WERI-Rb-1 (cell line): ENCODE measurements at regions not wholly inside any gene's neighbourhood (a gene's known extent, or its start where the extent isn't known, plus 50 kb on each side); places are given as distances from the start of the nearest gene placed in this dataset.

Source experiments
- DNase-seq: peaks from one replicate; pipeline ENCODE4 v3.0.0-alpha.2; 2020
- H3K27ac ChIP-seq: fragments of 250-450 bp; sonication (Bioruptor Pico); 2 replicates; pipeline ENCODE4 v1.5.1; 2020; ENCODE audit warnings: mild to moderate bottlenecking, moderate library complexity
- H3K27me3 ChIP-seq: fragments of 250-450 bp; sonication (Bioruptor Pico); 2 replicates; pipeline ENCODE4 v1.5.1; 2021; ENCODE audit warnings: mild to moderate bottlenecking, low read depth, moderate library complexity; ENCODE audit not compliant: insufficient read depth, severe bottlenecking
- H3K36me3 ChIP-seq: fragments of 250-450 bp; sonication (Bioruptor Pico); 2 replicates; pipeline ENCODE4 v1.5.1; 2020; ENCODE audit warnings: mild to moderate bottlenecking, moderate library complexity
- H3K4me3 ChIP-seq: 2 replicates; pipeline ENCODE4 v1.5.1; 2011; ENCODE audit warnings: low read depth, mild to moderate bottlenecking, control low read depth, low read length
- H3K9me3 ChIP-seq: fragments of 250-450 bp; sonication (Bioruptor Pico); 2 replicates; pipeline ENCODE4 v1.5.1; 2021; ENCODE audit warnings: mild to moderate bottlenecking, moderate library complexity; ENCODE audit not compliant: severe bottlenecking
- TF ChIP-seq, protein P1 (sequence below): IDR thresholded peaks from 2 replicates; pipeline ENCODE4 v1.5.1; 2011; ENCODE audit warnings: low read depth, mild to moderate bottlenecking, control low read depth, inconsistent platforms, low read length

DNA sequence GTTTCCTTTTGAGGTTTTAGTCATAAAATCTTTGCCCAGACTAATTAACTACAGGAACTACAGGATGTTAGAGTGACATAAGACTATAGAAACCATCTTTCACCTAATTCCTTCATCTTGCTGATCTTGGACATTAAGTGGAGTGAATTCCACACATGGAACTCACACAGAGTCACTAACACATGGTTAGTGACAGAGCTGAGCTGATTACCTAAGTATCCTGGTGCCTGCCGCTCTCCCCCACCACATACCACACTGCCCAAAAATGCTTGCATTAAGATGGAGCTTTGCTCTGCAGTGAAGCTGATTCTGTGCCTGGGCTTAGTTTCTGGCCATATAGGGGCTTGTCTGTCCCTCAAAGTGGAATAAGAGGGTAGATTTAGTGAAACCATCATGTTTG is 332.9 kb upstream of the NT5C1B start:
- TF ChIP-seq, protein P1, sequence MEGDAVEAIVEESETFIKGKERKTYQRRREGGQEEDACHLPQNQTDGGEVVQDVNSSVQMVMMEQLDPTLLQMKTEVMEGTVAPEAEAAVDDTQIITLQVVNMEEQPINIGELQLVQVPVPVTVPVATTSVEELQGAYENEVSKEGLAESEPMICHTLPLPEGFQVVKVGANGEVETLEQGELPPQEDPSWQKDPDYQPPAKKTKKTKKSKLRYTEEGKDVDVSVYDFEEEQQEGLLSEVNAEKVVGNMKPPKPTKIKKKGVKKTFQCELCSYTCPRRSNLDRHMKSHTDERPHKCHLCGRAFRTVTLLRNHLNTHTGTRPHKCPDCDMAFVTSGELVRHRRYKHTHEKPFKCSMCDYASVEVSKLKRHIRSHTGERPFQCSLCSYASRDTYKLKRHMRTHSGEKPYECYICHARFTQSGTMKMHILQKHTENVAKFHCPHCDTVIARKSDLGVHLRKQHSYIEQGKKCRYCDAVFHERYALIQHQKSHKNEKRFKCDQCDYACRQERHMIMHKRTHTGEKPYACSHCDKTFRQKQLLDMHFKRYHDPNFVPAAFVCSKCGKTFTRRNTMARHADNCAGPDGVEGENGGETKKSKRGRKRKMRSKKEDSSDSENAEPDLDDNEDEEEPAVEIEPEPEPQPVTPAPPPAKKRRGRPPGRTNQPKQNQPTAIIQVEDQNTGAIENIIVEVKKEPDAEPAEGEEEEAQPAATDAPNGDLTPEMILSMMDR = no peak
- no peak overlapping the region for H3K4me3 ChIP-seq
- H3K36me3 ChIP-seq = no peaks in the 10 kb centered on the region
- H3K27ac ChIP-seq = no peak overlapping the region
- no peak for DNase-seq
- H3K9me3 ChIP-seq = no peaks in the 10 kb centered on the region
- H3K27me3 ChIP-seq = peaks cover 39% of the 10 kb centered on the region

DNA sequence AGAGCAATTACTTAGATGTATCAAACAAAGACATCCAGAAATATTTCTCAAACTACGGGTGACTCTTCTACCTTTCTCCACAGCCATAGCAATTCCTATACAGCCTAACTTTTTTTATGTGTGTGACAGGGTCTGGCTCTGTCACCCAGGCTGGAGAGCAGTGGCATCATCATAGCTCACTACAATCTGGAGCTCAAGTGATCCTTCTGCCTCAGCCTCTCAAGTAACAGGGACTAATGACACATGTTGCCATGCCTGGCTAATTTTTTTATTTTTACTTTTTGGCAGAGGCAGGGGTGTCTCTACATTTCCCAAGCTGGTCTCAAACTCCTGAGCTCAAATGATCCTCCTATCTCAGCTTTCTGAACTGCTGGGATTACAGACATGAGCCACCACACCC is 328.9 kb upstream of the NT5C1B start:
- TF ChIP-seq, protein P1 = no peak

DNA sequence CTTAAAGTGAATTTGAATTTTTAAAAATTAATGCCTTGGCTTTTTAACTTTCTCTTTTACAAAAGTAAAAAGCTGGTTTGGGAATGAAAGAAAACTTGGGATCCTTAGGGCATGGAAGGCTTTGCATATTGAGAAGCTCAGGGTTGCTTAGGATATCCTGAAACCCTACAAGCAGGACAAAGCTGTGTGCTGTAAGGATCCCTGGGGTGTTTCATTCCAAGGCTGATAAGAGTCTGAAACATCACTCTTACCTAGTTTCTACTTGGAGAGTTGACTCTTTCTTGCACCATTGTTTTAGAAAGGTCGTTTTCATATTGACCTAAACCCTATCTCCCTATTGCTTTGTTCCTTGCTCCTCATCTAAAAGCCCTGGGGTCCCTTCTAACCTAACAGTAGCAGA is 325.9 kb upstream of the NT5C1B start:
- Histone ChIP-seq H3K27me3 (peaks cover 24% of the 10 kb centered on the region), H3K9me3 (no peaks in the 10 kb centered on the region), H3K27ac (no peak overlapping the region), H3K36me3 (no peaks in the 10 kb centered on the region), H3K4me3 (no peak overlapping the region)
- DNase-seq = no peak
- TF ChIP-seq, protein P1 = no peak

More for the DNA sequence above, 328.9 kb upstream of the NT5C1B start:
- Histone ChIP-seq H3K27me3 (peaks cover 35% of the 10 kb centered on the region), H3K36me3 (no peaks in the 10 kb centered on the region), H3K27ac (no peak overlapping the region), H3K9me3 (no peaks in the 10 kb centered on the region), H3K4me3 (no peak overlapping the region)
- DNase-seq = no peak

DNA sequence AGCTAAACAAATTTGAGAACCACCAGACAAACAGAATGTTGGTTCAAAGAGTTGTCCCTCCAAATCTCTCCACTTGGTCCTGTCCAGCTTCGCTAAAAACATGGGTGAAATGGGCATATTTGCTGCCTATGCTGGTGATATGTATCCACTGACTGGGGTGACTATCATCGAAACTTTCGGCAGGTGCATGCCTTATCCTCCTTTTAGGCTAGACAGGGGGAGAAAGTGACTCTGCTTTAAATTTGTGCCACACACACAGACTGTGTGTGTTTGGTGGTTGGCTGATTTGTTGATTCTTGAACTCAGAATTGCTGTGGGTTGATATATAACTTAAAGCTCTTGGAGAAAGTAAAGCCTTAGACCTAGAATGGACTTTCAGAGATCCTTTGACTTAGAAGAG is 324.1 kb upstream of the NT5C1B start:
- no peaks in the 10 kb centered on the region for H3K36me3 ChIP-seq
- H3K4me3 ChIP-seq = no peak overlapping the region
- peaks cover 31% of the 10 kb centered on the region for H3K27me3 ChIP-seq
- DNase-seq = no peak
- H3K9me3 ChIP-seq = no peaks in the 10 kb centered on the region
- H3K27ac ChIP-seq = no peak overlapping the region
- TF ChIP-seq, protein P1 = no peak

DNA sequence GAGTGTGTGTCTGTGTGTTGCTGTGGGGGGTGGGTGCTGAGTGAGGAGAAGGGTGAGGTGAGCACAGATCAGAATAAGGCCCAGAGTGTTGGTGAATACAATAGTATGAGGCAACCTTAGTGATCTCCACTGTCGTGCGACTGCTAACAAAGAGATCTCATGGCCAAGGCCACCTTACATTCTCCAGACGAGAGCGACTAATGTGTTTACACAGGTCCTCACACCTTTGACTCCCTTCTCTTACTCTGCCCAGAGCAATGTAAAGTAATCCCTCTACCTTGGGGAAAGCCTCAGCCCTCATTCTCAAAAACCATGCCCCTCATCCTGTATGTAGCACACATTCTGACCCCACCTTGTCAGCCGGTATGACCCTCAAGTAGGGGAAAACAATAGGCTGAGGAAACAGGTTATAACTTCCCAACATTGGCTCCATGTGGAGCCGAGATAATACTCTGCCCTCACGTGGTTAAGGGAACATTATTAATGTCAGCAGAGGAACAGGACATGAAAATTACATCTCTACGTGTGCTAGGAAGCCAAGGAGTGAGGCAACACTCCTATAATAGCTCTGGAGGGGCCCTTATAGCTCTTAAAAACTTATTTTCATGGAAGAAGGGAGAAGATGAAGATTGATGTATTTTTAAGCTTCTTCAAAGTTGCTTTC is 323.0 kb upstream of the NT5C1B start:
- no peak overlapping the region for H3K4me3 ChIP-seq
- DNase-seq = no peak
- H3K9me3 ChIP-seq = no peaks in the 10 kb centered on the region
- no peak overlapping the region for H3K27ac ChIP-seq
- H3K36me3 ChIP-seq = no peaks in the 10 kb centered on the region
- TF ChIP-seq, protein P1 = no peak
- H3K27me3 ChIP-seq = peaks cover 37% of the 10 kb centered on the region

DNA sequence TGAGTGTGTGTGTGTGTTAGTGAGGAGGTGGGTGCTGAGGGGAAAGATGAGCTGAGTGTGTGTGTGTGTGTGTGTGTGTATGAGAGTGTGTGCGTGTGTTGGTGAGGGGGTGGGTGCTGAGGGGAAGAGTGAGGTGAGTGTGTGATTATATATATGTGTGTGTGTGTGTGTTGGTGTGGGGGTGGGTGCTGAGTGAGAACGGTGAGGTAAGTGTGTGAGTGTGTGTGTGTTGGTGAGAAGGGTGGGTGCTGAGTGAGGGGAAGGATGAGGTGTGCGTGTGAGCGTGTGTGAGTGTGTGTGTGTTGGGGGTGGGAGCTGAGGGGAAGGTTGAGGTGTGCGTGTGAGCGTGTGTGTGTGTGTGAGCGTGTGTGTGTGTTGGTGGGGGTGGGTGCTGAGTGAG is 322.0 kb upstream of the NT5C1B start:
- TF ChIP-seq, protein P1 = no peak
- no peak for DNase-seq
- H3K9me3 ChIP-seq = no peaks in the 10 kb centered on the region
- H3K4me3 ChIP-seq = no peak overlapping the region
- H3K27me3 ChIP-seq = peaks cover 37% of the 10 kb centered on the region
- H3K27ac ChIP-seq = no peak overlapping the region
- no peaks in the 10 kb centered on the region for H3K36me3 ChIP-seq
